HT-29 (cell line): ENCODE measurements at regions not wholly inside any gene's neighbourhood (a gene's known extent, or its start where the extent isn't known, plus 50 kb on each side); places are given as distances from the start of the nearest gene placed in this dataset.
"Not testable (repeated sequence)": the region's sequence is repeated elsewhere in the genome, so short reads cannot be mapped to it uniquely, and the experiment has no call there.

Experiments
- DNase-seq: peaks from one replicate; pipeline ENCODE4 v3.0.0-alpha.2; 2015; ENCODE audit warnings: low spot score

- DNase-seq: no peak
These were observed 297.8 kb downstream of the SATB1 start for GRCh38 chr3:18127174-18127858.

GRCh38 chr3:18126772-18127171 lies 298.4 kb downstream of the SATB1 start:
- DNase-seq: no peak

- DNase-seq: peak; percentile 16
These were observed 300.6 kb downstream of the SATB1 start for GRCh38 chr3:18124501-18124900.

GRCh38 chr3:18122264-18122663 lies 302.9 kb downstream of the SATB1 start:
- no peak for DNase-seq

GRCh38 chr3:18121020-18121419 lies 304.1 kb downstream of the SATB1 start:
- no peak for DNase-seq

GRCh38 chr3:18119866-18120265 lies 305.3 kb downstream of the SATB1 start:
- no peak for DNase-seq

GRCh38 chr3:18114894-18115293 lies 310.2 kb downstream of the SATB1 start:
- DNase-seq: no peak

GRCh38 chr3:18113417-18113816 lies 311.7 kb downstream of the SATB1 start:
- no peak for DNase-seq

- DNase-seq: no peak
These were observed 312.3 kb downstream of the SATB1 start for GRCh38 chr3:18112674-18113375.

GRCh38 chr3:18111796-18112232 lies 313.3 kb downstream of the SATB1 start:
- DNase-seq: peak; percentile 32

- no peak for DNase-seq
These were observed 321.5 kb downstream of the SATB1 start for GRCh38 chr3:18103591-18103990.

- no peak for DNase-seq
These were observed 325.0 kb downstream of the SATB1 start for GRCh38 chr3:18100121-18100520.

GRCh38 chr3:18099611-18100010 lies 325.5 kb downstream of the SATB1 start:
- DNase-seq: peak; percentile 21

GRCh38 chr3:18098960-18099587 lies 326.1 kb downstream of the SATB1 start:
- peak; percentile 74 for DNase-seq

GRCh38 chr3:18097989-18098388 lies 327.1 kb downstream of the SATB1 start:
- DNase-seq: peak; percentile 9

- no peak for DNase-seq
These were observed 327.7 kb downstream of the SATB1 start for GRCh38 chr3:18097473-18097872.

- DNase-seq: no peak
These were observed 332.4 kb downstream of the SATB1 start for GRCh38 chr3:18092726-18093125.

- DNase-seq: no peak
These were observed 334.8 kb downstream of the SATB1 start for GRCh38 chr3:18090377-18090776.

- no peak for DNase-seq
These were observed 337.2 kb downstream of the SATB1 start for GRCh38 chr3:18087988-18088387.

GRCh38 chr3:18086760-18087159 lies 338.4 kb downstream of the SATB1 start:
- DNase-seq: no peak

- DNase-seq: no peak
These were observed 339.1 kb downstream of the SATB1 start for GRCh38 chr3:18086078-18086477.

GRCh38 chr3:18085429-18085828 lies 339.7 kb downstream of the SATB1 start:
- DNase-seq: no peak

- DNase-seq: not testable (repeated sequence)
These were observed 340.8 kb upstream of the TBC1D5 start for GRCh38 chr3:18083273-18083590.
